A673 (cell line): ENCODE measurements at regions not wholly inside any gene's neighbourhood (a gene's known extent, or its start where the extent isn't known, plus 50 kb on each side); places are given as distances from the start of the nearest gene placed in this dataset.

Experiments
- BruUV-seq: library from RNA; stranded (reverse); fragments of 400-500 nt; replicated peaks from 2 replicates; lab custom pipeline; 2021; lab: Mats Ljungman, UMichigan
- CTCF ChIA-PET: fragments of 300-600 bp; sonication (Branson Sonifier 250); formaldehyde crosslinking; loops from one replicate; lab custom pipeline; 2022; ENCODE audit warnings: antibody characterized with exemption; lab: Charles Lee
- POLR2A ChIA-PET: fragments of 300-600 bp; sonication (Branson Sonifier 250); formaldehyde crosslinking; loops from one replicate; lab custom pipeline; 2022; ENCODE audit warnings: antibody characterized with exemption; ENCODE audit not compliant: low non-redundant PET; lab: Charles Lee
- DNase-seq: peaks from one replicate; pipeline ENCODE4 v3.0.0-alpha.2; 2015; ENCODE audit warnings: low spot score
- H3K27ac ChIP-seq: fragments of 200-600 bp; sonication (generic); 2 replicates; pipeline ENCODE4 v1.5.1; 2016; ENCODE audit warnings: mixed run types, low read depth, mild to moderate bottlenecking, mixed read lengths, antibody characterized with exemption, low read length; ENCODE audit not compliant: poor library complexity, severe bottlenecking
- H3K27me3 ChIP-seq: fragments of 200-600 bp; sonication (generic); replicated peaks from 2 replicates; pipeline ENCODE4 v1.6.1; 2017; ENCODE audit warnings: mixed run types, low read depth, mild to moderate bottlenecking, mixed read lengths, antibody characterized with exemption, low read length; ENCODE audit not compliant: insufficient read depth, poor library complexity
- H3K36me3 ChIP-seq: fragments of 200-600 bp; sonication (generic); 2 replicates; pipeline ENCODE4 v1.6.1; 2016; ENCODE audit warnings: mixed run types, mild to moderate bottlenecking, mixed read lengths, antibody characterized with exemption, low read length; ENCODE audit not compliant: insufficient read depth, poor library complexity, severe bottlenecking
- H3K4me1 ChIP-seq: fragments of 200-600 bp; sonication (generic); 2 replicates; pipeline ENCODE4 v1.6.1; 2017; ENCODE audit warnings: mixed run types, mild to moderate bottlenecking, mixed read lengths, antibody characterized with exemption, low read length; ENCODE audit not compliant: insufficient read depth, poor library complexity, severe bottlenecking
- H3K4me3 ChIP-seq: fragments of 200-600 bp; sonication (generic); 2 replicates; pipeline ENCODE4 v1.5.1; 2016; ENCODE audit warnings: low read depth, mixed run types, mild to moderate bottlenecking, mixed read lengths, low read length; ENCODE audit not compliant: poor library complexity, severe bottlenecking
- H3K9me3 ChIP-seq: fragments of 200-600 bp; sonication (generic); 2 replicates; pipeline ENCODE4 v1.6.1; 2016; ENCODE audit warnings: mixed run types, low read depth, mild to moderate bottlenecking, mixed read lengths, antibody characterized with exemption, low read length; ENCODE audit not compliant: poor library complexity, severe bottlenecking
- EZH2 ChIP-seq: fragments of 200-600 bp; sonication (generic); IDR thresholded peaks from 2 replicates; pipeline ENCODE4 v1.6.1; 2017; ENCODE audit warnings: borderline replicate concordance, low read depth, mild to moderate bottlenecking, mixed read lengths, antibody characterized with exemption, low read length; ENCODE audit not compliant: poor library complexity, severe bottlenecking
- intact Hi-C: fragments of 100-400 bp; cut with micrococcal nuclease; formaldehyde crosslinking; loops from one replicate; pipeline ENCODE4 v1.10.0; 2022; ENCODE audit not compliant: unreplicated experiment
- TF ChIP-seq, protein P1 (sequence below): fragments of 300-800, 200-600 bp; sonication (generic); conservative IDR thresholded peaks from 2 replicates; pipeline ENCODE4 v1.5.1; 2017; ENCODE audit warnings: low read depth, mild to moderate bottlenecking, antibody characterized with exemption, low read length, moderate library complexity, mixed read lengths

DNA sequence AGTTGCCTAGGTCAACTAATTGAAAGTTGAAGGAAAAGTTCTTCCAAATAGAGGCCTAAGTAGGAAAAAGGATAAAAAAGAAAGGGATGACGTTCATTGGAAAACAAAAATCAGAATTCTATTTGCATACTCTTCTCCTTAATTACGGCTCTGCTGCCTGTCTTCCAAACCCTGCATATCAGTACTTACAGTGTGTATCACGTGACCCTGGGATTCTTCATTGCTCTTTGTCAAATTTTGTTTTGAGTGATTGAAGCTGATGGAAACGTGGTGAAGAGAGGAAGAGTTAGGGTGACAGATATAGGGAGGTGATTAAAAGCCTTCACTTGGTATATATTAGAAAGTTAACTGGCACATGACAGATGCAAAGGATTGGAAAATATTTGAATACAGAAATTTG, 97.9 kb downstream of the ZNF92 start:
- H3K4me1 ChIP-seq = no peaks in the 10 kb centered on the region
- H3K4me3 ChIP-seq = no peak overlapping the region
- intact Hi-C loops = no loop called here
- POLR2A ChIA-PET = no interaction called here
- no peaks in the 10 kb centered on the region for H3K36me3 ChIP-seq
- H3K27ac ChIP-seq = no peak overlapping the region
- no peak for TF ChIP-seq EZH2
- TF ChIP-seq, protein P1, sequence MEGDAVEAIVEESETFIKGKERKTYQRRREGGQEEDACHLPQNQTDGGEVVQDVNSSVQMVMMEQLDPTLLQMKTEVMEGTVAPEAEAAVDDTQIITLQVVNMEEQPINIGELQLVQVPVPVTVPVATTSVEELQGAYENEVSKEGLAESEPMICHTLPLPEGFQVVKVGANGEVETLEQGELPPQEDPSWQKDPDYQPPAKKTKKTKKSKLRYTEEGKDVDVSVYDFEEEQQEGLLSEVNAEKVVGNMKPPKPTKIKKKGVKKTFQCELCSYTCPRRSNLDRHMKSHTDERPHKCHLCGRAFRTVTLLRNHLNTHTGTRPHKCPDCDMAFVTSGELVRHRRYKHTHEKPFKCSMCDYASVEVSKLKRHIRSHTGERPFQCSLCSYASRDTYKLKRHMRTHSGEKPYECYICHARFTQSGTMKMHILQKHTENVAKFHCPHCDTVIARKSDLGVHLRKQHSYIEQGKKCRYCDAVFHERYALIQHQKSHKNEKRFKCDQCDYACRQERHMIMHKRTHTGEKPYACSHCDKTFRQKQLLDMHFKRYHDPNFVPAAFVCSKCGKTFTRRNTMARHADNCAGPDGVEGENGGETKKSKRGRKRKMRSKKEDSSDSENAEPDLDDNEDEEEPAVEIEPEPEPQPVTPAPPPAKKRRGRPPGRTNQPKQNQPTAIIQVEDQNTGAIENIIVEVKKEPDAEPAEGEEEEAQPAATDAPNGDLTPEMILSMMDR = no peak
- CTCF ChIA-PET = no interaction called here
- H3K27me3 ChIP-seq = no peaks in the 10 kb centered on the region
- DNase-seq = no peak
- no TSS peak for BruUV-seq
- H3K9me3 ChIP-seq = no peaks in the 10 kb centered on the region

DNA sequence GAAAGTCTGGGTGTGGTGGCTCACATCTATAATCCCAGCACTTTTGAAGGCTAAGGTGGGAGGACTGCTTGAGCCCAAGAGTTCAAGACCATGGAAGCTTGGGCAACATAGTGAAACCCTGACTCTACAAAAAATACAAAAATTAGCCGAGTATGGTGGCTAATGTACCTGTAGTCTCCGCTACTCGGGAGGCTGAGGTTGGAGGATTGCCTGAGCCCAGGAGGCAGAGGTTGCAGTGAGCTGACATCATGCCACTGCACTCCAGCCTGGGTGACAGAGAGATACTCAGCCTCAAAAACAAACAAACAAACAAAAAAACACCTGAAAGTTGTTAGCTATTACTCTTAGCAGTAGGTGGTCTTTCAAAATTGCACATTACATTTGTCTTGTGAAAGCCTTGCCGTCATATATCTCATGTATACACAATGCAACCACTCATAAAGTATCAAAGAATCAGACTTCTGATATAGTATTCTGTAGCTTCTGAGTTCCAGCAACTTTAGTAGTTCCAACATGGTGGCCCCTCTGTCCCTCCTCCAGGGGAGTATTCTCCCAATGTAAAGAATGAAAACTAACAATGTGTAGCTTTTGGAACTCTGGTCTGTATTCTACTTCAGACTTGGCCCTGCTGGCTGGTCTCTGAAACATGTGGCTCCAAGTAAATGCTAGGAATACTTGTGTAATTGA, 101.5 kb downstream of the ZNF92 start:
- Histone ChIP-seq H3K4me1 (no peaks in the 10 kb centered on the region), H3K36me3 (no peaks in the 10 kb centered on the region), H3K27me3 (no peaks in the 10 kb centered on the region), H3K4me3 (no peak overlapping the region), H3K27ac (no peak overlapping the region), H3K9me3 (no peaks in the 10 kb centered on the region)
- no peak for TF ChIP-seq EZH2
- TF ChIP-seq, protein P1 = no peak
- CTCF ChIA-PET = no interaction called here
- intact Hi-C loops = no loop called here
- no TSS peak for BruUV-seq
- POLR2A ChIA-PET = no interaction called here
- DNase-seq = no peak

DNA sequence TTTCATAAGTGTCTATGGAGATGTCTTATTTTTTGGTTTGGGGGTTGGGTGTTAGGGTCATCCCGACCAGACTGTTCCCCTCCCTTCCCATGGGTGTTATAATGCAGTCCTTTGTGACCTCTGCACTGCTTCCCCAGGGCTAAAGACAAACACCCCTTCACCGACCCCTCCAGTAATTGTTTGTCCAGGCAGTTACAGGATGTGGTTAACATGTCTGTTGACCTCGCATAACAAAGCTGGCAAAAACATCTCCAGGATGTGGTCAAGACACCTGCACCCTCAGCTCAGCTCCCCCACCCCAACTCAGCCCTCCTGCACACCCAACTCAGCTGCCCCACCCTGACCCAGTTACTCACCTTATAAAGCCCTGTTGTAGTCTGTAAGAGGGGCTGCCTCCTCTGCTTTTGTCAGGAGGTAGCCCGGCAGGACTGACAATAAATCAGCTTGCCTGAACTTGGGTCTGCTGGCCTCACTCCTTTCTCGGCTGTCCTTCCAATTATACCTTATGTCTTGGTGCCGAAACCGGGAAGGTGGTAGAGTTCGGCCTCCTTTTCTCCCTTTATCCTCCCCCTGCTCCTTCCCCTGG, 102.2 kb downstream of the ZNF92 start:
- CTCF ChIA-PET = no interaction called here
- Histone ChIP-seq H3K4me3 (no peak overlapping the region), H3K27me3 (no peaks in the 10 kb centered on the region), H3K27ac (no peak overlapping the region), H3K36me3 (no peaks in the 10 kb centered on the region), H3K4me1 (no peaks in the 10 kb centered on the region), H3K9me3 (no peaks in the 10 kb centered on the region)
- TF ChIP-seq EZH2 = no peak
- TF ChIP-seq, protein P1 = no peak
- intact Hi-C loops = no loop called here
- no peak for DNase-seq
- BruUV-seq = no TSS peak
- POLR2A ChIA-PET = no interaction called here
